ENCODE measurements at regions not wholly inside any gene's neighbourhood (a gene's known extent, or its start where the extent isn't known, plus 50 kb on each side); places are given as distances from the start of the nearest gene placed in this dataset.
A peak's percentile ranks its signal among the peaks of the same experiment; 100 is the strongest.
"Not testable (repeated sequence)": the region's sequence is repeated elsewhere in the genome, so short reads cannot be mapped to it uniquely, and the experiment has no call there.

- no peak for DNase-seq (ENCODE audit: low spot score)
Observed at GRCh38 chr5:154624341-154624740, 130.8 kb upstream of the LARP1 start.

GRCh38 chr5:154620411-154620810 lies 134.8 kb upstream of the LARP1 start:
- no peak for DNase-seq (ENCODE audit: low spot score)

- peak; percentile 15 for DNase-seq (ENCODE audit: low spot score)
Observed at GRCh38 chr5:154618696-154619095, 136.5 kb upstream of the LARP1 start.

- DNase-seq (ENCODE audit: low spot score), result no peak
Observed at GRCh38 chr5:154614595-154614994, 136.6 kb upstream of the HAND1 start.

- no peak for DNase-seq (ENCODE audit: low spot score)
Observed at GRCh38 chr5:154614125-154614524, 136.1 kb upstream of the HAND1 start.

GRCh38 chr5:154612666-154613065 lies 134.6 kb upstream of the HAND1 start:
- DNase-seq (ENCODE audit: low spot score), result no peak

- no peak for DNase-seq (ENCODE audit: low spot score)
Observed at GRCh38 chr5:154611341-154611767, 133.3 kb upstream of the HAND1 start.

- DNase-seq (ENCODE audit: low spot score), result peak; percentile 78
Observed at GRCh38 chr5:154610321-154611154, 132.5 kb upstream of the HAND1 start.

GRCh38 chr5:154609251-154609650 lies 131.2 kb upstream of the HAND1 start:
- no peak for DNase-seq (ENCODE audit: low spot score)

- DNase-seq (ENCODE audit: low spot score), result no peak
Observed at GRCh38 chr5:154608531-154609011, 130.5 kb upstream of the HAND1 start.

GRCh38 chr5:154607746-154608145 lies 129.7 kb upstream of the HAND1 start:
- DNase-seq (ENCODE audit: low spot score), result no peak

- DNase-seq (ENCODE audit: low spot score), result no peak
Observed at GRCh38 chr5:154606246-154606645, 128.2 kb upstream of the HAND1 start.

- DNase-seq (ENCODE audit: low spot score), result peak; percentile 29
Observed at GRCh38 chr5:154603953-154604679, 126.1 kb upstream of the HAND1 start.

GRCh38 chr5:154603485-154603884 lies 125.5 kb upstream of the HAND1 start:
- no peak for DNase-seq (ENCODE audit: low spot score)

GRCh38 chr5:154603011-154603410 lies 125.0 kb upstream of the HAND1 start:
- no peak for DNase-seq (ENCODE audit: low spot score)

- DNase-seq (ENCODE audit: low spot score), result no peak
Observed at GRCh38 chr5:154601014-154601413, 123.0 kb upstream of the HAND1 start.

GRCh38 chr5:154598021-154598420 lies 120.0 kb upstream of the HAND1 start:
- no peak for DNase-seq (ENCODE audit: low spot score)

- not testable (repeated sequence) for DNase-seq (ENCODE audit: low spot score)
Observed at GRCh38 chr5:154596844-154597243, 118.8 kb upstream of the HAND1 start.

GRCh38 chr5:154595662-154596061 lies 117.6 kb upstream of the HAND1 start:
- DNase-seq (ENCODE audit: low spot score), result no peak

GRCh38 chr5:154593796-154594195 lies 115.8 kb upstream of the HAND1 start:
- DNase-seq (ENCODE audit: low spot score), result no peak

- DNase-seq (ENCODE audit: low spot score), result peak; percentile 28
Observed at GRCh38 chr5:154593071-154593470, 115.0 kb upstream of the HAND1 start.

- no peak for DNase-seq (ENCODE audit: low spot score)
Observed at GRCh38 chr5:154590093-154590724, 112.2 kb upstream of the HAND1 start.
